ENCODE measurements at regions not wholly inside any gene's neighbourhood (a gene's known extent, or its start where the extent isn't known, plus 50 kb on each side); places are given as distances from the start of the nearest gene placed in this dataset.

- ChIA-PET POLR2A (interaction anchor here (0.6 kb wide), 1 partner anchor 108 kb away, joined by 4 read pairs; no protein-coding TSS in a partner anchor), CTCF (no interaction called here)
- ATAC-seq, result no peak
- TF ChIP-seq NR3C1 (IDR thresholded peaks at IDR 0.05) (no peak), ZC3H11A (IDR thresholded peaks at IDR 0.05) (no peak), BHLHE40 (IDR thresholded peaks at IDR 0.05; ENCODE audit: low read depth, low read length) (no peak), CBX2 (IDR thresholded peaks at IDR 0.05; ENCODE audit: borderline replicate concordance, low read depth) (no peak)
- TF ChIP-seq, protein P1, sequence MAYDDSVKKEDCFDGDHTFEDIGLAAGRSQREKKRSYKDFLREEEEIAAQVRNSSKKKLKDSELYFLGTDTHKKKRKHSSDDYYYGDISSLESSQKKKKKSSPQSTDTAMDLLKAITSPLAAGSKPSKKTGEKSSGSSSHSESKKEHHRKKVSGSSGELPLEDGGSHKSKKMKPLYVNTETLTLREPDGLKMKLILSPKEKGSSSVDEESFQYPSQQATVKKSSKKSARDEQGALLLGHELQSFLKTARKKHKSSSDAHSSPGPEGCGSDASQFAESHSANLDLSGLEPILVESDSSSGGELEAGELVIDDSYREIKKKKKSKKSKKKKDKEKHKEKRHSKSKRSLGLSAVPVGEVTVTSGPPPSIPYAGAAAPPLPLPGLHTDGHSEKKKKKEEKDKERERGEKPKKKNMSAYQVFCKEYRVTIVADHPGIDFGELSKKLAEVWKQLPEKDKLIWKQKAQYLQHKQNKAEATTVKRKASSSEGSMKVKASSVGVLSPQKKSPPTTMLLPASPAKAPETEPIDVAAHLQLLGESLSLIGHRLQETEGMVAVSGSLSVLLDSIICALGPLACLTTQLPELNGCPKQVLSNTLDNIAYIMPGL (CRISPR knock-in tag; IDR thresholded peaks at IDR 0.05; ENCODE audit: borderline replicate concordance), result no peak
- no peaks in the 10 kb centered on the region for H3K4me1 ChIP-seq
- no peak for FAIRE-seq
- H3K4me3 ChIP-seq, result no peak overlapping the region
- no peak overlapping the region for H3K27ac ChIP-seq
- DNase-seq (ENCODE audit: low read depth in 1 of 2, low spot score in 1 of 2), result no peak
- 21% methylated on average over 4 of the region's 5 CpGs for WGBS (ENCODE audit: missing lambda C conversion rate)
- no peaks in the 10 kb centered on the region for H3K9me3 ChIP-seq
- H3K4me2 ChIP-seq, result no peak overlapping the region
Measured at GRCh38 chr14:44820230-44820964, 141.3 kb downstream of the KLHL28 start.

- Histone ChIP-seq H3K4me3 (no peak overlapping the region), H3K4me2 (no peak overlapping the region), H3K27ac (no peak overlapping the region), H3K9me3 (no peaks in the 10 kb centered on the region), H3K4me1 (no peaks in the 10 kb centered on the region)
- DNase-seq (ENCODE audit: low read depth in 1 of 2, low spot score in 1 of 2) (no peak), FAIRE-seq (no peak), ATAC-seq (no peak)
- POLR2A ChIA-PET, result no interaction called here
- WGBS (ENCODE audit: missing lambda C conversion rate), result 23% methylated on average over 2 of the region's 2 CpGs
- CTCF ChIA-PET, result interaction anchor here (1.6 kb wide), 1 partner anchor 10 kb away, joined by 4 read pairs; no protein-coding TSS in a partner anchor
- TF ChIP-seq ZNF302 (CRISPR knock-in tag; IDR thresholded peaks at IDR 0.05) (no peak), POLR2A (IDR thresholded peaks at IDR 0.05; ENCODE audit: low read length) (no peak), NR3C1 (IDR thresholded peaks at IDR 0.05) (no peak), RNF2 (IDR thresholded peaks at IDR 0.05; ENCODE audit: borderline replicate concordance, low read depth) (no peak), EP300 (IDR thresholded peaks at IDR 0.05) (no peak), GATA3 (IDR thresholded peaks at IDR 0.05; ENCODE audit: borderline replicate concordance) (no peak), FOSL2 (IDR thresholded peaks at IDR 0.05) (no peak), FOSL2 (CRISPR knock-in tag; IDR thresholded peaks at IDR 0.05) (no peak)
Measured at GRCh38 chr14:44814196-44814595, 147.6 kb downstream of the KLHL28 start.

- no peak for ATAC-seq
- 53% methylated on average over 10 of the region's 10 CpGs for WGBS (ENCODE audit: missing lambda C conversion rate)
- Histone ChIP-seq H3K4me3 (no peak overlapping the region), H3K27ac (no peak overlapping the region), H3K4me2 (no peak overlapping the region), H3K9me3 (no peaks in the 10 kb centered on the region), H3K4me1 (no peaks in the 10 kb centered on the region)
- ChIA-PET CTCF (no interaction called here), POLR2A (no interaction called here)
- no peak for DNase-seq (ENCODE audit: low read depth in 1 of 2, low spot score in 1 of 2)
- FAIRE-seq, result no peak
- no peak for TF ChIP-seq ZSCAN20 (CRISPR knock-in tag; IDR thresholded peaks at IDR 0.05)
- no peak for TF ChIP-seq PHF8 (IDR thresholded peaks at IDR 0.05; ENCODE audit: borderline replicate concordance, low read depth)
- no peak for TF ChIP-seq MAFK (IDR thresholded peaks at IDR 0.05; ENCODE audit: partially characterized antibody)
- no peak for TF ChIP-seq CHD4 (IDR thresholded peaks at IDR 0.05; ENCODE audit: borderline replicate concordance)
- TF ChIP-seq, protein P2, sequence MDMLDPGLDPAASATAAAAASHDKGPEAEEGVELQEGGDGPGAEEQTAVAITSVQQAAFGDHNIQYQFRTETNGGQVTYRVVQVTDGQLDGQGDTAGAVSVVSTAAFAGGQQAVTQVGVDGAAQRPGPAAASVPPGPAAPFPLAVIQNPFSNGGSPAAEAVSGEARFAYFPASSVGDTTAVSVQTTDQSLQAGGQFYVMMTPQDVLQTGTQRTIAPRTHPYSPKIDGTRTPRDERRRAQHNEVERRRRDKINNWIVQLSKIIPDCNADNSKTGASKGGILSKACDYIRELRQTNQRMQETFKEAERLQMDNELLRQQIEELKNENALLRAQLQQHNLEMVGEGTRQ (IDR thresholded peaks at IDR 0.05), result no peak
- TF ChIP-seq TP53 (CRISPR knock-in tag; IDR thresholded peaks at IDR 0.05), result no peak
- TF ChIP-seq CBX2 (IDR thresholded peaks at IDR 0.05; ENCODE audit: borderline replicate concordance, low read depth), result no peak
Measured at GRCh38 chr14:44812672-44813071, 149.1 kb downstream of the KLHL28 start.

DNA sequence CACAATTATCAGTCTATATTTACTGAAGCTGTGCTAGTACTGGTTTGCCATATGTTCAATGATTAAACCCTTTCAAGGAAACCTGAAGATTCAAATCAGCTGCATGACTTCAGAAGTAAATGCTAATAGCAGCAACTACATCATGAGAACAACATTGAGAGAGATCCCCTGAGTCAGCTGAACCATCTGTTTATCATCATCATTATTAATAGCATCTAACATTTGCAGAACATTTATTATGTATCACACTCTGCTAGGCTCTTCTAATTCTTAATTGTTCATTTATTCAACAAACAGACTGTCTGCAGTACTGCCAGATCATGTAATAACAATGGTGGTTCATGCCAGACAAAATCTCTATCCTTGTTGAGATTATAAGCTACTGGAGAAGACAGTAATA lies 157.4 kb downstream of the KLHL28 start:
- no peaks in the 10 kb centered on the region for H3K9me3 ChIP-seq
- H3K4me2 ChIP-seq, result no peak overlapping the region
- POLR2A ChIA-PET, result no interaction called here
- DNase-seq (ENCODE audit: low read depth in 1 of 2, low spot score in 1 of 2) (no peak), ATAC-seq (no peak), FAIRE-seq (peak; percentile 63)
- TF ChIP-seq, protein P3, sequence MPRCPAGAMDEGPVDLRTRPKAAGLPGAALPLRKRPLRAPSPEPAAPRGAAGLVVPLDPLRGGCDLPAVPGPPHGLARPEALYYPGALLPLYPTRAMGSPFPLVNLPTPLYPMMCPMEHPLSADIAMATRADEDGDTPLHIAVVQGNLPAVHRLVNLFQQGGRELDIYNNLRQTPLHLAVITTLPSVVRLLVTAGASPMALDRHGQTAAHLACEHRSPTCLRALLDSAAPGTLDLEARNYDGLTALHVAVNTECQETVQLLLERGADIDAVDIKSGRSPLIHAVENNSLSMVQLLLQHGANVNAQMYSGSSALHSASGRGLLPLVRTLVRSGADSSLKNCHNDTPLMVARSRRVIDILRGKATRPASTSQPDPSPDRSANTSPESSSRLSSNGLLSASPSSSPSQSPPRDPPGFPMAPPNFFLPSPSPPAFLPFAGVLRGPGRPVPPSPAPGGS (IDR thresholded peaks at IDR 0.05), result no peak
- H3K27ac ChIP-seq, result no peak overlapping the region
- no peak overlapping the region for H3K4me3 ChIP-seq
- CTCF ChIA-PET, result interaction anchor here (0.8 to 1.3 kb wide), 4 partner anchors 9 to 42 kb away, joined by 3 to 4 read pairs (median 4); no protein-coding TSS in a partner anchor
- no peaks in the 10 kb centered on the region for H3K4me1 ChIP-seq
